HUES48 (cell line): ENCODE measurements at regions not wholly inside any gene's neighbourhood (a gene's known extent, or its start where the extent isn't known, plus 50 kb on each side); places are given as distances from the start of the nearest gene placed in this dataset.

ENCODE experiments used
- H3K27ac ChIP-seq: one replicate; pipeline ENCODE4 v1.7.0; 2013; ENCODE audit warnings: low read depth, low read length, inconsistent platforms
- H3K27me3 ChIP-seq: 2 replicates; pipeline ENCODE4 v1.6.1; 2013; ENCODE audit warnings: mild to moderate bottlenecking, low read length; ENCODE audit not compliant: control insufficient read depth, insufficient read depth
- H3K36me3 ChIP-seq: 2 replicates; pipeline ENCODE4 v1.6.1; 2013; ENCODE audit warnings: low read length; ENCODE audit not compliant: control insufficient read depth, insufficient read depth
- H3K4me1 ChIP-seq: 2 replicates; pipeline ENCODE4 v1.6.1; 2013; ENCODE audit warnings: mild to moderate bottlenecking, low read length; ENCODE audit not compliant: control insufficient read depth, insufficient read depth
- H3K4me3 ChIP-seq: 2 replicates; pipeline ENCODE4 v1.5.1; 2013; ENCODE audit warnings: mild to moderate bottlenecking, low read depth, low read length
- H3K9ac ChIP-seq: 2 replicates; pipeline ENCODE4 v1.6.1; 2013; ENCODE audit warnings: mild to moderate bottlenecking, low read depth, low read length, moderate library complexity
- H3K9me3 ChIP-seq: 2 replicates; pipeline ENCODE4 v1.6.1; 2013; ENCODE audit warnings: low read length; ENCODE audit not compliant: control insufficient read depth, insufficient read depth

GRCh38 chr12:69028941-69029729, 96.2 kb upstream of the CPM start:
- H3K9ac ChIP-seq, result no peak overlapping the region
- no peaks in the 10 kb centered on the region for H3K9me3 ChIP-seq
- no peak overlapping the region for H3K4me3 ChIP-seq
- no peaks in the 10 kb centered on the region for H3K27me3 ChIP-seq
- no peak overlapping the region for H3K27ac ChIP-seq
- H3K4me1 ChIP-seq, result no peaks in the 10 kb centered on the region
- no peaks in the 10 kb centered on the region for H3K36me3 ChIP-seq

- Histone ChIP-seq H3K4me3 (no peak overlapping the region), H3K4me1 (no peaks in the 10 kb centered on the region), H3K27ac (no peak overlapping the region), H3K9me3 (no peaks in the 10 kb centered on the region), H3K27me3 (no peaks in the 10 kb centered on the region), H3K9ac (no peak overlapping the region), H3K36me3 (no peaks in the 10 kb centered on the region)
These were observed 97.3 kb upstream of the CPM start for GRCh38 chr12:69030321-69030720.

GRCh38 chr12:69036533-69036932, 103.6 kb upstream of the CPM start:
- Histone ChIP-seq H3K36me3 (no peaks in the 10 kb centered on the region), H3K4me1 (no peaks in the 10 kb centered on the region), H3K9me3 (no peaks in the 10 kb centered on the region), H3K4me3 (no peak overlapping the region), H3K27ac (no peak overlapping the region), H3K9ac (no peak overlapping the region), H3K27me3 (no peaks in the 10 kb centered on the region)

- Histone ChIP-seq H3K36me3 (no peaks in the 10 kb centered on the region), H3K27ac (no peak overlapping the region), H3K4me3 (no peak overlapping the region), H3K9ac (no peak overlapping the region), H3K27me3 (no peaks in the 10 kb centered on the region), H3K9me3 (no peaks in the 10 kb centered on the region), H3K4me1 (no peaks in the 10 kb centered on the region)
These were observed 104.0 kb upstream of the CPM start for GRCh38 chr12:69036999-69037398.

GRCh38 chr12:69039911-69040310, 106.9 kb upstream of the CPM start:
- Histone ChIP-seq H3K4me3 (no peak overlapping the region), H3K4me1 (peaks cover 8% of the 10 kb centered on the region; the same call in 1 of the 2 replicates), H3K9me3 (no peaks in the 10 kb centered on the region), H3K27me3 (no peaks in the 10 kb centered on the region), H3K27ac (no peak overlapping the region), H3K36me3 (no peaks in the 10 kb centered on the region), H3K9ac (no peak overlapping the region)

GRCh38 chr12:69042557-69042956, 109.6 kb upstream of the CPM start:
- no peak overlapping the region for H3K4me3 ChIP-seq
- no peak overlapping the region for H3K9ac ChIP-seq
- H3K27ac ChIP-seq, result no peak overlapping the region
- H3K27me3 ChIP-seq, result no peaks in the 10 kb centered on the region
- H3K9me3 ChIP-seq, result no peaks in the 10 kb centered on the region
- H3K4me1 ChIP-seq, result peaks cover 14% of the 10 kb centered on the region; the same call in 1 of the 2 replicates
- no peaks in the 10 kb centered on the region for H3K36me3 ChIP-seq

- Histone ChIP-seq H3K4me1 (peaks cover 14% of the 10 kb centered on the region; the same call in 1 of the 2 replicates), H3K9ac (no peak overlapping the region), H3K36me3 (no peaks in the 10 kb centered on the region), H3K27me3 (no peaks in the 10 kb centered on the region), H3K9me3 (no peaks in the 10 kb centered on the region), H3K4me3 (no peak overlapping the region), H3K27ac (no peak overlapping the region)
These were observed 110.0 kb upstream of the CPM start for GRCh38 chr12:69042970-69043369.

- no peaks in the 10 kb centered on the region for H3K36me3 ChIP-seq
- H3K9me3 ChIP-seq, result no peaks in the 10 kb centered on the region
- peaks cover 14% of the 10 kb centered on the region; the same call in 1 of the 2 replicates for H3K4me1 ChIP-seq
- no peak overlapping the region for H3K9ac ChIP-seq
- no peak overlapping the region for H3K4me3 ChIP-seq
- no peaks in the 10 kb centered on the region for H3K27me3 ChIP-seq
- no peak overlapping the region for H3K27ac ChIP-seq
These were observed 111.9 kb upstream of the CPM start for GRCh38 chr12:69044887-69045286.

GRCh38 chr12:69045430-69045829, 112.5 kb upstream of the CPM start:
- no peaks in the 10 kb centered on the region for H3K9me3 ChIP-seq
- H3K4me1 ChIP-seq, result peaks cover 14% of the 10 kb centered on the region; the same call in 1 of the 2 replicates
- no peak overlapping the region for H3K9ac ChIP-seq
- no peaks in the 10 kb centered on the region for H3K27me3 ChIP-seq
- no peaks in the 10 kb centered on the region for H3K36me3 ChIP-seq
- H3K27ac ChIP-seq, result no peak overlapping the region
- H3K4me3 ChIP-seq, result no peak overlapping the region

GRCh38 chr12:69046363-69046762, 113.4 kb upstream of the CPM start:
- no peak overlapping the region for H3K9ac ChIP-seq
- H3K27ac ChIP-seq, result no peak overlapping the region
- H3K27me3 ChIP-seq, result no peaks in the 10 kb centered on the region
- H3K4me1 ChIP-seq, result peaks cover 14% of the 10 kb centered on the region; the same call in 1 of the 2 replicates
- H3K36me3 ChIP-seq, result no peaks in the 10 kb centered on the region
- H3K4me3 ChIP-seq, result no peak overlapping the region
- no peaks in the 10 kb centered on the region for H3K9me3 ChIP-seq

- no peaks in the 10 kb centered on the region for H3K9me3 ChIP-seq
- no peaks in the 10 kb centered on the region for H3K27me3 ChIP-seq
- H3K4me3 ChIP-seq, result no peak overlapping the region
- no peaks in the 10 kb centered on the region for H3K36me3 ChIP-seq
- peaks cover 14% of the 10 kb centered on the region; the same call in 1 of the 2 replicates for H3K4me1 ChIP-seq
- no peak overlapping the region for H3K27ac ChIP-seq
- no peak overlapping the region for H3K9ac ChIP-seq
These were observed 113.9 kb upstream of the CPM start for GRCh38 chr12:69046920-69047319.
